Ishikawa (cell line): ENCODE measurements at regions not wholly inside any gene's neighbourhood (a gene's known extent, or its start where the extent isn't known, plus 50 kb on each side); places are given as distances from the start of the nearest gene placed in this dataset.

Source experiments
- CEBPB ChIP-seq: IDR thresholded peaks from 2 replicates; pipeline ENCODE4 v1.6.1; 2012
- CREB1 ChIP-seq: IDR thresholded peaks from 2 replicates; pipeline ENCODE4 v1.6.1; 2012; ENCODE audit warnings: low read depth
- EGR1 ChIP-seq: IDR thresholded peaks from 2 replicates; pipeline ENCODE4 v1.6.1; 2012
- EP300 ChIP-seq: IDR thresholded peaks from 2 replicates; pipeline ENCODE4 v1.6.1; 2012; ENCODE audit warnings: borderline replicate concordance
- FOXM1 ChIP-seq: IDR thresholded peaks from 2 replicates; pipeline ENCODE4 v1.6.1; 2012; ENCODE audit warnings: low read depth, borderline replicate concordance
- MAX ChIP-seq: IDR thresholded peaks from 2 replicates; pipeline ENCODE4 v1.6.1; 2012
- NFIC ChIP-seq: IDR thresholded peaks from 2 replicates; pipeline ENCODE4 v1.6.1; 2012
- RAD21 ChIP-seq: IDR thresholded peaks from 2 replicates; pipeline ENCODE4 v1.6.1; 2012; ENCODE audit warnings: low read depth
- REST ChIP-seq: IDR thresholded peaks from 2 replicates; pipeline ENCODE4 v1.6.1; 2012; ENCODE audit warnings: low read depth, mild to moderate bottlenecking
- TAF1 ChIP-seq: IDR thresholded peaks from 2 replicates; pipeline ENCODE4 v1.6.1; 2012; ENCODE audit warnings: low read depth, mild to moderate bottlenecking
- TCF12 ChIP-seq: IDR thresholded peaks from 2 replicates; pipeline ENCODE4 v1.6.1; 2012; ENCODE audit warnings: low read depth
- TEAD4 ChIP-seq: IDR thresholded peaks from 2 replicates; pipeline ENCODE4 v1.6.1; 2012
- USF1 ChIP-seq: IDR thresholded peaks from 2 replicates; pipeline ENCODE4 v1.6.1; 2012
- YY1 ChIP-seq: IDR thresholded peaks from 2 replicates; pipeline ENCODE4 v1.6.1; 2012; ENCODE audit warnings: low read depth
- ZBTB7A ChIP-seq: IDR thresholded peaks from 2 replicates; pipeline ENCODE4 v1.6.1; 2012; ENCODE audit warnings: low read depth

GRCh38 chr9:104345061-104345460 lies 159.0 kb upstream of the OR13F1 start:
- TF ChIP-seq FOXM1: no peak
- TF ChIP-seq ZBTB7A: no peak
- no peak for TF ChIP-seq USF1
- no peak for TF ChIP-seq RAD21
- no peak for TF ChIP-seq TEAD4
- TF ChIP-seq EGR1: no peak
- TF ChIP-seq EP300: no peak
- TF ChIP-seq CEBPB: no peak
- TF ChIP-seq TAF1: no peak
- TF ChIP-seq YY1: no peak
- TF ChIP-seq REST: no peak
- no peak for TF ChIP-seq NFIC
- TF ChIP-seq TCF12: no peak
- TF ChIP-seq MAX: no peak
- TF ChIP-seq CREB1: no peak

- no peak for TF ChIP-seq FOXM1
- no peak for TF ChIP-seq TEAD4
- TF ChIP-seq CEBPB: no peak
- no peak for TF ChIP-seq EP300
- no peak for TF ChIP-seq TCF12
- TF ChIP-seq EGR1: no peak
- TF ChIP-seq REST: no peak
- TF ChIP-seq NFIC: no peak
- TF ChIP-seq MAX: no peak
- TF ChIP-seq YY1: no peak
- TF ChIP-seq RAD21: no peak
- TF ChIP-seq ZBTB7A: no peak
- TF ChIP-seq USF1: no peak
- no peak for TF ChIP-seq CREB1
- no peak for TF ChIP-seq TAF1
Observed at GRCh38 chr9:104350541-104350940, 153.5 kb upstream of the OR13F1 start.

- no peak for TF ChIP-seq TAF1
- no peak for TF ChIP-seq ZBTB7A
- TF ChIP-seq YY1: no peak
- TF ChIP-seq FOXM1: no peak
- no peak for TF ChIP-seq USF1
- TF ChIP-seq REST: no peak
- TF ChIP-seq CEBPB: no peak
- TF ChIP-seq EGR1: no peak
- TF ChIP-seq EP300: no peak
- no peak for TF ChIP-seq TEAD4
- no peak for TF ChIP-seq NFIC
- no peak for TF ChIP-seq CREB1
- TF ChIP-seq TCF12: no peak
- TF ChIP-seq MAX: no peak
Observed at GRCh38 chr9:104351726-104352125, 152.3 kb upstream of the OR13F1 start.

- TF ChIP-seq FOXM1 (no peak), TEAD4 (no peak), RAD21 (no peak), EP300 (no peak), TCF12 (no peak), USF1 (no peak), MAX (no peak), YY1 (no peak), CEBPB (no peak), TAF1 (no peak), REST (no peak), ZBTB7A (no peak), EGR1 (no peak), CREB1 (no peak), NFIC (no peak)
Observed at GRCh38 chr9:104361207-104361606, 142.9 kb upstream of the OR13F1 start.
